GM18520 (cell line): ENCODE measurements at regions not wholly inside any gene's neighbourhood (a gene's known extent, or its start where the extent isn't known, plus 50 kb on each side); places are given as distances from the start of the nearest gene placed in this dataset.
"Not testable (repeated sequence)": the region's sequence is repeated elsewhere in the genome, so short reads cannot be mapped to it uniquely, and the experiment has no call there.

Experiments used
- ATAC-seq: cut with Tn5 transposase; IDR thresholded peaks from one replicate; pipeline ENCODE4 v1.9.1; 2021; ENCODE audit not compliant: unreplicated experiment

DNA sequence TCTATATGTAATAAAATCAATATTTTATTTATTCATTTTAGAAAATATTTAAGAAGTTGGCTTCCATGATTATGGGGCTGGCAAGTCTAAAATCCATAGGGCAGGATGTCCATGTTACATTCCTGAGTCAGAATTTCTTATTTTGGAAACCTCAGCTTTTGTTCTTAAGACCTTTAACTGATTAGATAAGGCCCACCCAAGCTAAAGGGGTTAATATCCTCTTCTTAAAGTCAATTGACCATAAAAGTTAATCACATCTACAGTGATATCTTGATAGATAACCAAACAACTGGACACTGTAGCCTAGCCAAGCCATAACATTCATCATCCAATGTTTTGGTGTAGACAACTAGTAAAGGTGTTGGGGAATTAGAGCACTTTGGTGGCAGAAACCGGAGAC, 1035.4 kb upstream of the ZEB2 start:
- ATAC-seq = no peak

GRCh38 chr2:145551686-145552085, 1031.8 kb upstream of the ZEB2 start:
- no peak for ATAC-seq

DNA sequence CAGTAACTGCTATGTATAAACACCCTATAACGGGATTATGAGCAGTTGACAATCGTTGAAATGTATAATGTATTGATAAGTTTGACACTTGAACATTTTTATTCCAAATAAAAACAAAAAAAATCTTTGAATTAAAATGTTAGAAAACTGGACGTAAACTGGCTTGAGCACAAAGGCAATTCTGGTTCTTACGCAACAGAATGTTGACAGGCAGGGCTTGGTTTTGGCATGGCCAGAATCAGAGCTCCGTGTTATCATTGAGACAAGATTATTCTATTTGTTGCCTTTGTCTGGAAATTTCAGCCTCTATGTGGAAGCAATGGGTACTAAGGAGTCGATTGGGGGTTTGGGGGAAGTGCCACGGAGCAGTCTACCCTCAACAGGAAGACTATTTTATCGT, 1028.6 kb upstream of the ZEB2 start:
- ATAC-seq = no peak

DNA sequence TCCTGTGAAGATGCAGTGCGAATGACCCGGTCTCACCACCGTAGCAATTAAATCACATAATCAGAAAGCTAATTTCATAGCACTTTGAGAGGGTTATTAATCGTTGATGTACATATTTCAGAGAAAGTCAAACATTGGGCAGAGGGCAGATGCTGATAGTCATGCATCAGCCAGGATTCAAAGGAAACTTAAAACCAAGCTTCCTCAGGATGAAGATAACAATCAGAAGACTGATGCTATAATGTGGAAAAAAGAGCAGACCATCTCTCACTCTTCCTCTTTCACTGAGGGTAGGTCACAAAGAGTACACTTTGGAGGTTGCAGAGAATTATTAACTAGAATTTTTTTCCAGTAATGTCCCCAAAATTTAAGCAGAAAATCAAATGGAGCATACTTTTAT, 1027.7 kb upstream of the ZEB2 start:
- no peak for ATAC-seq

DNA sequence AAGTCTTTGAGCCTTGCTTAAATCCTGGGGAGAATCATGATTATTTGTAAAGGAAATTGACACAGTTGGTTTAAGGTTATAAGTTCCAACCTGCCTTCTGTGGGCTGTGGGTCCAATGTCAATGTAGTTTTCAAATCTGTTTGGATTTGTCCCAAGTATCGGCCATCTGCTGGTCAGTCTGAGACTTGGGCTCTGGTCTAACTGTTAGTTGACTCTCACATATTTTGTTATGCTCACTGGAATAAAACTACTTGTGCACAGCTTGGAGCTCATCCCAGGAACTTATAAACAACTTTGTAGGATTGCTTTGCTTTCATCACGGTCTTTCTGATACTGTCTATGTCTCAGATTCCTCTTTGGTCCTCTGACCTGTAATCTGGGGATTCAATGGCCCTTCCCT, 1026.2 kb upstream of the ZEB2 start:
- ATAC-seq = no peak

GRCh38 chr2:145543856-145544255, 1023.9 kb upstream of the ZEB2 start:
- ATAC-seq = no peak

DNA sequence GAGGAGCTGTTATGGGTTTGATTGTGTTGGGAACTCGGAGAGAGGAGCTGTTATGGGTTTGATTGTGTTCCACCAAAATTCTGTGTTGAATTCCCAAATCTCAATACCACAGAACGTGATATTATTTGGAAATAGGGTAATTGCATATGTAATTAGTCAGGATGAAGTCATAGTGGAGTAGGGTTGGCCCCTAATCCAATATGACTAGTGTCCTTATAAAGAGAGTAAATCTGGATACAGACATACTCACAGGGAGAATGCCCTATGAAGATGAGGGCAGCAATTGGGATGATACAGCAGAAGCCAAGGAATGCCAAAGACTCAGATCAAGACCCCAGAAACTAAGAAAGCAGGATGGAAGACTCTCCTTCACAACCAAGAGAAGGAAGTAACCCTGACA, 1023.2 kb upstream of the ZEB2 start:
- no peak for ATAC-seq

DNA sequence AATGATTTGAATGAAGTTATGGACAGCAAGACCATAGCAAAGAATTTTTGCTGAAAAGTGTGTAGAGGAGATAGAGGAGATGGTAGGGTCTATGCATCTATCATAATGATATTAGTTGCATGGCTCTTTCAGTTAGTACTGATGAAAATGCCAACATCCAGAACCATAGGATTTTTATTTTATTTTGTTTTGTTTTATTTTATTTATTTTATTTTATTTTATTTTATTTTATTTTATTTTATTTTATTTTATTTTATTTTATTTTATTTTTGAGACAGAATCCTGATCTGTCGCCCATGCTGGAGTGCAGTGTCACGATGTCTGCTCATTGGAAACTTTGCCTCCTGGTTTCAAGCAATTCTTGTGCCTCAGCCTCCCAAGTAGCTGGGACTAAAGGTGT, 1021.1 kb upstream of the ZEB2 start:
- ATAC-seq = no peak

DNA sequence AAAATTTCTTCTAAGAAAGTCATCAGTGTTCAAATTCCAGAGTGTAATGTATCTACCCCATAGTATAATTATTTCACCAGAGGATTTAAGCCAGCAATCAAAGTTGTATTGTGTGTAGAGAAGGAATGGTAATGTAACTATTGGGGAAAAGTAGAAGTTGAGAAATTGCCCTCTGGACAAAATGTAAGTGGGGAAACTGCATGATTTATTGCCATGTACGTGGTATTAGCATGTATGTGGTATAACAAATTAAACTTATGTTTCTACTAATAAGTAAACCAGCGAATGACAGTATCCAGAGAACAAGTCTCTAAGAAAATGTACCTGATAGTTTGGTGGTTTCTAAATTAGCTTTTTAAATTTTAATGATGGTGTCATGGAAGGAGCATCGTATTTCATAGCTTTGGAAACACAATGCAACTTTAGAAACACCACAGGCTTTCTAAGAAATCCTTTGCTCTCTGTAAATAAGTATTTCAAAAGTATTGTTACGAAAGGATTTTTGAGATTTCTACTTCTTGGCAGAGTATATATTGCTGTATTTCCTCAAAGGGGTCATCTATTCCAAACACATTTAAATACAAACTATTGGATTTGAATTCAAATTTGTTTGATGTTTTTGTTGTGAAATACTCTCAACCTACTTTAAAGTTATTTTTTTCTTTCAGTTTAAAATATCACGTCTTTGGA, 1018.9 kb upstream of the ZEB2 start:
- no peak for ATAC-seq

DNA sequence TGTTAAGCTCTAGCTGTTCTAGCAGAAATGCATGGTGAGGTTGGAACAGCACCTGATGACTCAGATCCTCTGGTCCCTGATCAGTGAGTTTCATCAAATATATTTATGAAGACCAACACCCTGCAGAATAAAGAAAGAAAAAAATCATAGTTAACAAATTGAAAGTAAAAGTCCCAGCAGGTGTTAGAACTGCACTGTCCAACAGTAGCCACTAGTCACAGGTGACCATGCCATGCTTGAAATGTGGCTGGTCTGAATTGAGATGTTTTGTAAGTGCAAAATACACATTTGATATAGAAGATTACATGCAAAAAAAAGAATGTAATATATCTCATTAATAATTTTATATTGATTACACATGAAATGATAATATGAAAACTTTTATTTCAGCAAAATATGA, 1010.7 kb upstream of the ZEB2 start:
- ATAC-seq = no peak

DNA sequence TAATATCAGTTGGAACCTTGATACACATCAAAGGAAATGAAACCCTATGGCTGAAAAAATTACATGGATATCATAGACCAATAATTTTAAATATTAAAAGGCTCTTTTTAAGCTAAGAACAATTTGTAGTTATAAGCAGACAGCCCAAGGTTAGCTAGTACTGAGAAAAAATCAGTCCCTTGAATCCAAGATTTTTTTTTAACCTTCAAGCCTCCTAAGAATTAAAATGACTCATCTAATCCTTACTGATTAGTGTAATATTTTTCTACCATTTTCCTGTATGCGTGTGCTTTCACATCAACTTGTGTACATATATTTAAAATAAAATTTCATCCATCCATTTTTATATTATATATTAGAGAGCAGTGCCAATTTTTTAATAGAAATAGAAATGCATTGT, 1004.9 kb upstream of the ZEB2 start:
- no peak for ATAC-seq

- no peak for ATAC-seq
Measured at GRCh38 chr2:145524303-145524702, 1004.4 kb upstream of the ZEB2 start.

GRCh38 chr2:145519254-145519653, 999.3 kb upstream of the ZEB2 start:
- not testable (repeated sequence) for ATAC-seq

DNA sequence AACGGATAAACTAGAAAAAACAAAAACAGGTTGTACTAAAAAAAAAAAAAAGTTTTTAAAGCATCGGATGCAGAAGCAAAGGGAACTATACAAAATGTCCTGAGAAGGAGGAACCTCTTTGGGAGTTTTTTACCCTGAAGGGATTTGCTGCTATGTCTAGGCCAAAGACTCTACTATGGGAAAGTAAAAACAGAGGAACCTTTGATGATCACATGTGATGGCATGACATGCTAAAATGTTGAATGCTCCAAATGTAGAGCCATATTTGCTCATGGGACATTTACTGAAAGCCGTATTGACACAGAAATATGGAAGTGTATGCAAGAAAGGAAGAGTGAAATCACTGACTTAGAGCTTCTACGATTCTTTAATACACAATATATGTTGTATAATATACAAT, 992.0 kb upstream of the ZEB2 start:
- ATAC-seq = no peak

DNA sequence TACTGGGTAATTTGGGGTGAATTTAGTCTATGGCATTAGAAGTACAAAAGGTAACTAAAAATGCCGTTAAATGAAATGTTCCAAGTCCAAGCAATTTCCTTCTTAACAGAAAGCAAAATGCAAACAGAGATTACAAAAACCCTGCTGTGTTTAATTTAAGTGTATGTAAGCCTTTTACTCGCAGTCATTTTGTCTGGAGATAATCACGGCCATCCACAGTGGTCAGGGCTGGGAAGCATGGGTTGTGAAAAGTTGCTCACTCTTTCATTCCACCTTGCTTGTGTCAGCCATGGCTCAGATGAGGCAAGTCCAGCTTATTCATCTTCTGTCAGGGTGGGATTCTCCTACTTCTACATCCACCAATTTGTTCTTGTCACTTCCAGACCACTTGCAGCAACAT, 983.6 kb upstream of the ZEB2 start:
- no peak for ATAC-seq

GRCh38 chr2:145501920-145502319, 982.0 kb upstream of the ZEB2 start:
- ATAC-seq = no peak

DNA sequence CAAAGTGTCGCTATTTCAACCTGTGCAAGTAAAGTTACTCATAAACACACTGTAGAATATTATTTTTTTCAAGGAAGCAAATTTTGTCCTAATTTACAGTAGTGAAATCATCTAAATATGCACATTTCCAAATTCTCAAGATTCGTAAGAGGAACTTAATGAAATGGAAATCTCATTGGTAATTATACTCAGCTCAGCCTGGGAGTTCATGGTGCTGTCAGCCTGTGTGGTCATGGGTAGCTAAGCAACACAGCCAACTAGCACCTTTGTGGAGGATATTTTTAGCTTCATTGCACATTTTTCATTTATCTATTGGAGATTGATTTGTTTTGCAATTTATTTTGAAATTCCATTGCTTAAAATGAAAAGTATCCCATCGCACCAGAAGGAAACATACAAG, 975.7 kb upstream of the ZEB2 start:
- ATAC-seq = no peak

GRCh38 chr2:145494441-145494840, 974.5 kb upstream of the ZEB2 start:
- ATAC-seq = no peak

DNA sequence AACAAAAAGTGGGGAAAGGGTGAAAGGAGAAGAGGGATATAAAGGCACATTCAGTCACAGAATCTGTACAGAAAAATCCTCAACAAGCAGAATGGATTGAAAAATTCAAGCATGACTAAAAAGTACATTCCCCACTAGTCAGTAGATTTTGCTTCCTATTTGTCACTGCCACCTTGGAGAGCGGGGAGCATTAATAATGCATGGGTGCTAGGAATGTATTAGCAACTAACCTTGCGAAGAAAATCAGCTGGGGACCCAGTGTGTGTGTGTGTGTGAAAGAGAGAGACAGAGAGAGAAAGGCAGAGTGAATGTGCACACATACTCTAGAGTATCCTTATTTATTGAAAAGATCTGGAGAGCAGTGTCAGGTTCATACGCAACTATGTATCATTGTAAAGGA, 968.7 kb upstream of the ZEB2 start:
- ATAC-seq = no peak

- ATAC-seq = no peak
Measured at GRCh38 chr2:145484448-145485097, 964.7 kb upstream of the ZEB2 start.

GRCh38 chr2:145483854-145484253, 963.9 kb upstream of the ZEB2 start:
- no peak for ATAC-seq

DNA sequence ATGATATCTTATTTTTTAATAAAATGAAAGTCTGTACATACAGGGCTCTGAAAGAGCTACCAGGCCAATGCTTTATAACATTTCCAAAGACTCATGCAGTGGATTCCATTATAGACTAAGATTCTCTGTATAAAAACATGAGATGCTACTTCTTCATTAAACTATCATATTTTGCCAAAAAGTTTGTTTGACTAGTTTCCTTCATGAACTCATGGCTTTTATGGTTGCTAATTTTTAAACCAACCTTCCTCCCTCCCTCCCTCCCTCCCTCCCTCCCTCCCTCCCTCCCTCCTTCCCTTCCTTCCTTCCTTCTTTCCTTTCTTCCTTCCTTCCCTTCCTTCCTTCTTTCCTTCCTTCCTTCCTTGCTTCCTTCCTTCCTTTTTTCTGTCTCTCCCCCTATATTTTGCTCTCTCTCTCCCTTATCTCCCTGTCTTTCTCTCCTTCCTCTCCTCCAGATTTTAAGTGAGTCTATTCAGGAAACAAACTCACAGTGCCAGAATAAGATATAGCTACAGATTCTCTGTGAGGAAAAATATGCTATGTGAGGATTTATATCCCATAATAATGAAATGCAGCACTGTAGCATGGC, 961.5 kb upstream of the ZEB2 start:
- ATAC-seq = no peak

DNA sequence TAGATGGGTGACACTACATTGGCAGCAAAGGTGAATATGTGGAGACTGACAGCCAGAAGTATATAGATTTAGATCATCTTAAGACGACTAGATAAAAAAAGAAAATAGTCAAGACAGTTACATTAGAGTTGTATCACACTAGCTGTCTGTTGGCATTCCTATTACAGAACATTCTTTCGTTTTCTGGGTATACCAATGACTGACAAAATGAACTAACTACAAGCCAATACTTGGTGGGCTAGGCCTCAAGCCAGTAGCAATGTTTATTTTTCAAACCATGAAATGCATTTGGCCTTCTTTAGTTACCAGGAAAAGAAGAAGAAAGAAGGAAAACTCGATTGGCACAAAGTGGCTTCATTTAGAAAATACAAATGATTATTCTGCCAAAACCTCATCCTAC, 944.9 kb upstream of the ZEB2 start:
- ATAC-seq = no peak
